ENCODE measurements at regions not wholly inside any gene's neighbourhood (a gene's known extent, or its start where the extent isn't known, plus 50 kb on each side); places are given as distances from the start of the nearest gene placed in this dataset.

GRCh38 chr14:41051801-41052200 is 554.9 kb upstream of the LRFN5 start:
- ChIA-PET CTCF (no interaction called here), POLR2A (no interaction called here)
- no peak for DNase-seq (ENCODE audit: extremely low spot score)
- no peak for TF ChIP-seq CTCF (IDR thresholded peaks at IDR 0.05; ENCODE audit: control extremely low read depth, extremely low read depth, low read depth, missing control alignments)

- CTCF ChIA-PET: no interaction called here
- TF ChIP-seq CTCF (IDR thresholded peaks at IDR 0.05; ENCODE audit: control extremely low read depth, extremely low read depth, low read depth, missing control alignments): no peak
- POLR2A ChIA-PET: no interaction called here
- DNase-seq (ENCODE audit: extremely low spot score): no peak
Measured at GRCh38 chr14:41047763-41048162, 558.9 kb upstream of the LRFN5 start.

GRCh38 chr14:41037388-41037787 is 569.3 kb upstream of the LRFN5 start:
- ChIA-PET CTCF (no interaction called here), POLR2A (no interaction called here)
- TF ChIP-seq CTCF (IDR thresholded peaks at IDR 0.05; ENCODE audit: control extremely low read depth, extremely low read depth, low read depth, missing control alignments): no peak
- DNase-seq (ENCODE audit: extremely low spot score): no peak

GRCh38 chr14:41034969-41035368 is 571.7 kb upstream of the LRFN5 start:
- no peak for DNase-seq (ENCODE audit: extremely low spot score)
- ChIA-PET CTCF (no interaction called here), POLR2A (no interaction called here)
- no peak for TF ChIP-seq CTCF (IDR thresholded peaks at IDR 0.05; ENCODE audit: control extremely low read depth, extremely low read depth, low read depth, missing control alignments)

- POLR2A ChIA-PET: no interaction called here
- TF ChIP-seq CTCF (IDR thresholded peaks at IDR 0.05; ENCODE audit: control extremely low read depth, extremely low read depth, low read depth, missing control alignments): no peak
Measured at GRCh38 chr14:41022932-41023331, 583.7 kb upstream of the LRFN5 start.

GRCh38 chr14:41016213-41016612 is 590.5 kb upstream of the LRFN5 start:
- DNase-seq (ENCODE audit: extremely low spot score): no peak
- no peak for TF ChIP-seq CTCF (IDR thresholded peaks at IDR 0.05; ENCODE audit: control extremely low read depth, extremely low read depth, low read depth, missing control alignments)
- CTCF ChIA-PET: no interaction called here
- POLR2A ChIA-PET: no interaction called here

More at GRCh38 chr14:41022932-41023331, 583.7 kb upstream of the LRFN5 start:
- no peak for DNase-seq (ENCODE audit: extremely low spot score)
- CTCF ChIA-PET: no interaction called here

- DNase-seq (ENCODE audit: extremely low spot score): no peak
- ChIA-PET CTCF (no interaction called here), POLR2A (no interaction called here)
- TF ChIP-seq CTCF (IDR thresholded peaks at IDR 0.05; ENCODE audit: control extremely low read depth, extremely low read depth, low read depth, missing control alignments): no peak
Measured at GRCh38 chr14:41000350-41000749, 606.3 kb upstream of the LRFN5 start.
